Pons (tissue), 1 donor: ENCODE measurements at regions not wholly inside any gene's neighbourhood (a gene's known extent, or its start where the extent isn't known, plus 50 kb on each side); places are given as distances from the start of the nearest gene placed in this dataset.
A peak's percentile ranks its signal among the peaks of the same experiment; 100 is the strongest.
"Not testable (repeated sequence)": the region's sequence is repeated elsewhere in the genome, so short reads cannot be mapped to it uniquely, and the experiment has no call there.

Experiments used
- DNase-seq: peaks from one replicate; pipeline ENCODE4 v3.0.0-alpha.2; 2016; ENCODE audit warnings: low spot score

GRCh38 chr7:47089461-47089860 lies 492.4 kb downstream of the TNS3 start:
- no peak for DNase-seq

DNA sequence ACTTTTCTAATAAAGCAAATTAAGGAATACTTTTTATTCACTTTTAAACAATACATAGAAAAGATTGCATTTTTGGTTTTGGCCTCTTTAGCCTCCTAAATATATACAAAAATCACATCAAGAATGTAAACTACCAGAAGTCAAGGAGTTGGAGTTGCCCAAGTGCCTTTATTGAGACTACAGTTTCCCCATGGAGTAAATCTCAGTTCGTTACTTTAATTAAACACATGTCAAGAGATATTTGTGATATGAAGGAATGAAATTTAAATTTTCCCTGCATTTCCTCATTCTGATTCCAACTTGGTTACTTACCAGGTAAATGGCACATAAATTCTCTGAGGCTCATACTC lies 492.9 kb downstream of the TNS3 start:
- no peak for DNase-seq

GRCh38 chr7:47088329-47089067 lies 493.4 kb downstream of the TNS3 start:
- DNase-seq, result peak; percentile 48

DNA sequence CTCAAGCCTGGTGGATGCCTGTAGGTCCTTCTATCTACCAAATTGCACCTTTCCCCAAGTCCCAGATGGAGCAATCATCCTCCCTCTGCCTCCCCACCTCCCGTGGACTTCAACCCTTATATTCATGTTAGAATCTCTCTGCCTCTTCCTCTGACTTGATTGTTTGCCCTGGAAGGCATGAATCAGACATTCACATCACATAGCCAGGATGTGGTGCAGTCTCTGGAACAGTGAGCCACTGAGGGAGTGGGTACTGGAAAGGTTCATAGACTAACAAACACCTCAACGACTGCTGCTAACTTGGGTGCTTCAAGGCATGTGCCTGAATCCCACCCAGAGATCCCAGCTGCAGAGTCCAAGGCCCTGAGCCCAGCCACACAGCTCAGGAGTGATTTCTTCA lies 494.0 kb downstream of the TNS3 start:
- DNase-seq, result no peak

DNA sequence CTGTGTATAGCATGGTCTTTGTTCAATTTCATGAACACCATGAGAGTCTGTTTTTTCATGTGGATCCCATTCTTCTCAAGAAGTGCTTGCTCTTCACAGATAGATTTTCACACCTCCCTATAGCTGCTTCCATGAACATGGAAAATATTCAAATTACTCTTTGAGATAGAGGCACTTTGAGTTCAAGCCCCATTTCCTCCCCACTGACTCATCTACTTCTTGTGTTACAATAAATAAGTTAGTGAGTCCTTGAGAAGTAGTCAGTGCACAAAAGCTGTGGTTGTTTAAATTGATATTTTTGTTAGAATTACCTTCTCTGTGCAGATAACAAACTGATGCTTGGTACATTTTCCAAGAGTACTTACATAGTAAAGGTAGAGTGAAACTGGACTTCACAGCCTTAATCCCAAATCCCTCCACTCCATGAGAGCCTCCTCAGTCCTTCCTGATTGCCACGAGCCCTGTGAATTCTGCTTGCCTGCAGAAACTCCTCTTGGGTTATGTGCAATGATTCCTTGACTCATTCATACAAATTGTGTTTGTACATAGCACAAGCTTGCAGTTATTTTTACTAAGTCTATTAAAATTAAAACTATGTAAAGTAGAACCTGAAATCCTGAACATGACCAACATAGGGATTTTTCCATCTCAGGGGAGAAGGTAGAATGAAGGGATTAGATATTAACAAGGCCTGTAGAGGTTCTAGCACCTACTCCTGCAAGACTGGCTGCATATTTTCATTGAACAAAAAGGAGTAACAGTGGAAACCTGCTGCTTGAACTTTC lies 496.2 kb downstream of the TNS3 start:
- DNase-seq, result no peak

GRCh38 chr7:47083476-47084250 lies 498.2 kb downstream of the TNS3 start:
- DNase-seq, result no peak

GRCh38 chr7:47080816-47081215 lies 501.1 kb downstream of the TNS3 start:
- no peak for DNase-seq

- DNase-seq, result no peak
Observed at GRCh38 chr7:47078241-47078640, 503.7 kb downstream of the TNS3 start.

- DNase-seq, result no peak
Observed at GRCh38 chr7:47074702-47075153, 507.2 kb downstream of the TNS3 start.

DNA sequence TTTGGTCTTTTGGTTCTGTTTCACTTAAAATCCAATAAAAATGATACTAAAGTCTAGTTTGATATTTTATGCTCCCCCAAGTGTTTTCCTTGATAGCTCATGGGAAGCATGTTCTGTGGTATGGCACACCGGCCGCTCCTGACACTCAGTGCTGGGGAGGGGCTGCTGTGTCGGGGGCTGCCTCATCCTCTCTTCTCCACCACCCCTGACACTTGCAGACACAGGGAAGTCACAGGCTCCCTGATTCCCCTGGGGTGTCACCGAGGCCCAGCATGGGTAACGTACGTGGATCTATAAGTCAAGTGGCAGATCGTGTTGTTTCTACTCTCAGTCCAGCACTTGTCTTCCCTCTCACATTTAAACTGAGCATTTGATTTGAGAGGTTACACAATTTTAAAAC lies 508.6 kb downstream of the TNS3 start:
- DNase-seq, result no peak

DNA sequence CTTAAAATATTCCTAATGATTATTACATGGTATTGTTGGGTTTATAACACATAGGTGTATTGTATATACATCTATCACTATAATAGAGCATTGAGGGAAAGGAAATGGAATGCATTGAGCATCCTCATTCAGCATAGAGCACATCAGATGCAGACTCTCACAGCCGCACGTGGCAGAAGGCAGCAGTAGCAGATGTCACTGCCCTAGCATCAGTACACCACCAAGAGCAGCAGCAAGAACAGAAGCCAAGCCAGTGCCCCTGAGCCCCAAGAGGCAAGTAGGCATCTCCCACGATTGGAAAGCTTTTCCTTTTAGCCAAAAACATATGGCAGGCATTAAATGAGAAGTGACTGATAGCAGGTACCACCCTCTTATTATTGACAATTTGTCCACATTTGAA lies 510.0 kb downstream of the TNS3 start:
- DNase-seq, result no peak

DNA sequence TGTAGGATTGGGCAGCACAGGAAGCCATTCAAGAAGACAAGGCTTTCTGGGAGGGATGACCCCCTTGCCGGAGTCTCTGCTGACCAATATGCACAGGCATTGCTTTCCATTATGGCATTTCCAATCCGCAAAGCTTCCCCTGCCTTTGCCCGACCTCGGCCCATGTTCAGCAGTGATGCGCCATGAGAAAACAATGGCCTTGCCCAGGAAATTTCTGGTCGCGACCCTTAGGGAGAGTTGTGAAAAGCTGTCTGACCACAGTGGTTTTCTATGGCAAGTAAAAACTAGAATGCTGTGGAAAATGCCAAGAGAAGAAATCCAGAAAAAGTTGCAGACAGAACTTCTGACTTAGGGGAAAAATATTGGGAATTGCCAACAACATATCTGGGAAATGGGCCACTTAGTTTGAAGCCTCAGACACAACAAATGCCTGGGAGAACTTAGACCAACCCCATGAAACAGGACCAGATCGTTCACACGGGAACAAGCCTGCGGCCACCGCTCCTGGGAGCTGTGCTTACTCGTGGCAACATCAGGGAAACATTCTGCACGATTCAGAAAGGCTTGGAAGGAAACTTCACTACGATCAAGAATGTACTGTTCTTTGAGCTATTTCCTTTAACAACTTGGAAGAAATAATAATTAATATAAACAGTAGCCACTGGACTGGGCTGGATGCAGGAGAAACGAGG lies 512.4 kb downstream of the TNS3 start:
- no peak for DNase-seq

DNA sequence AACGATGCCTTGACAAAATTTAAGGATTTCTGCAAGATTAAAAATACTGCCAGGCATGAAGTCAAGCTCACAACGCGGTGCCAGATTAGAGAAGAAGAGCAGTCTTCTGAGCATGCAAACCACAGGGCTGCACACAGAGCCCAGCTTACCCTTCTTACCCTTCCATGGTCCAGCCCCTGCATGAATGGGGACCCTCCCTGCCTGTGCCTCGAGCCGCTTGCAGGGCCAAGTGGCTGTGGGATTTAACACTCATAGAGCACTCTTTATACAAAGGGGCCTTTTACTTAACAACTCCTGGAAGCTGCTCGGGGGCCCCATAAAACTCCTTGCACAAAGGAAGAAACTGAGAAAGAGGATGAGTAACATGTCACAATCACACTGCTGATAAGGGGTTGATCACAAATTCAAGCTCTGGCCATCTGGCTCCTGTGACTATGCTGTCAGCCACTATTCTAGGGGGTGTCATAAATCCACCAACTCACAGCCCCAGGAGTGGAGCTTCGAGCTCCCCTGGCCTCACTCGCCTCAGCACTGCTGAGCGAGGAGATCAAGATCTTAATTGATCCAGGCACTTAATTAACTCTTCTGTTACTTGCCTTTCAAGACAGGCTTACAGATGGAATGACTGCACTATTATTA lies 514.8 kb downstream of the TNS3 start:
- DNase-seq, result no peak

- no peak for DNase-seq
Observed at GRCh38 chr7:47056731-47057130, 525.2 kb downstream of the TNS3 start.

DNA sequence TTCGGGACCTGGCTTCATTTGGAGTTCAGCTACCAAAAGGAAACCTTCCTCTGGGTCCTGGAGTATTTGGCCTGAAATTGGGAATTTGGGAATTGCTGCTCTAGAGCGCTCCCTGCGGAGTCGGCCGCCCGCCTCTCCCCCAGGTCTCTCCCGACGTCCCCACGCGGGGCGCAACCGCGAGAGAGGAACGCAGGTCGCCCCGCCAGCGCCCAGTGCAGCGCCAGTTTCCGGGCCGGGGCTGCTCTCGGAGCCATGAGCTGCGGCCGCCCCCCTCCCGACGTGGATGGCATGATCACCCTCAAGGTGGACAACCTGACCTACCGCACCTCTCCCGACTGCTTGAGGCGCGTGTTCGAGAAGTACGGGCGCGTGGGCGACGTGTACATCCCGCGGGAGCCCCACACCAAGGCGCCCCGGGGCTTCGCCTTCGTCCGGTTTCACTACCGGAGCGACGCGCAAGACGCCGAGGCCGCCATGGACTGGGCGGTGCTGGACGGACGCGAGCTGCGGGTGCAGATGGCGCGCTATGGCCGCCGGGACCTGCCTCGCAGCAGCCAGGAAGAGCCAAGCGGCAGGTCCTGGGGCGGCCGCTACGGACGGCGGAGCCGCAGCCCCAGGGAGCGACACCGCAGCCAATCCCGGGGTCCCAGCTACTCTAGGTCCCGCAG lies 529.2 kb downstream of the TNS3 start:
- DNase-seq, result not testable (repeated sequence)

DNA sequence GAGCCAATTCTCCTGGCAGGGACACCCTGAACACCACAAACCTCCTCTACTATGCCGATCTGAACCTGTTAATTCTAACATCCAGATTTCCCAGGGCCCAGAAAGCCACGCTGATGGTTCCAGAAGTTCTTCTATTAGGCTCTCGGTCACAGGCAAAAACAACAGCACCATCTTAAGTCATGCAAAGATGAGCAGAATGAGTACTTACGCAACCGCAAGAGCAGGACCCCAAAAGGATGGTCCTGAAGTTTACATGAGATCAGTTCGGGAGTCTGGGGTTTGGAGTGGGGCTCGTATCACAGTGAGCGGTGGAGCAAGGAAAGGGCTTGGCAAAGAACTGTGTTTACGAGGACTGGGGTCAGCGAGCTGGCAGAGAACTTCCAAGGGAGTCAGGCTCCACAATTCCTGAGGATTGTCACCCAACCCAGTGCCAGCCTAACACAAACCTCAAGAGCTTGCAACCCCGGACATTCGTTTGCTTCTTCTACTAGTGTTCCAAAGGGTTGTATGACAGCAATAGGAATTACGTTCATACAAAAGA lies 532.6 kb downstream of the TNS3 start:
- DNase-seq, result no peak

DNA sequence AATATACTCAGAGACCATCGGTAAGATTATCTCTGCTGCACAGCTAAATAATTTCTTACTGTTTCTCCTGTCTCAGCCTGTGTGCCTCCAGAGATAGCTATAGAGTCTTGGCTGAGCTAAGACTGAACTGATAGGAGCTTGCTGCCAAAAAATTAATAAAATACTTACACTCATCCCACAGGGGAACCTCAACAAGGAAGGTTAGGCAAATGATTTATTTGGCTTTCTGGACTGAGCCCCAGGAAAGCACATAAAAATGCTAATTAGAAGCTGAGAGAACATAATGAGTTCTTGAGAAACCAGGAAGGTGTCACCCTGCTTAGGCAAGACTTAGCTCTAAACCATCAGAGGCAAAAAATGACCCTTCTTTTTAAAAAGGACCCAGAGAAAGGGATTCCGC lies 534.5 kb downstream of the TNS3 start:
- DNase-seq, result peak; percentile 19

- no peak for DNase-seq
Observed at GRCh38 chr7:47046949-47047348, 535.0 kb downstream of the TNS3 start.

DNA sequence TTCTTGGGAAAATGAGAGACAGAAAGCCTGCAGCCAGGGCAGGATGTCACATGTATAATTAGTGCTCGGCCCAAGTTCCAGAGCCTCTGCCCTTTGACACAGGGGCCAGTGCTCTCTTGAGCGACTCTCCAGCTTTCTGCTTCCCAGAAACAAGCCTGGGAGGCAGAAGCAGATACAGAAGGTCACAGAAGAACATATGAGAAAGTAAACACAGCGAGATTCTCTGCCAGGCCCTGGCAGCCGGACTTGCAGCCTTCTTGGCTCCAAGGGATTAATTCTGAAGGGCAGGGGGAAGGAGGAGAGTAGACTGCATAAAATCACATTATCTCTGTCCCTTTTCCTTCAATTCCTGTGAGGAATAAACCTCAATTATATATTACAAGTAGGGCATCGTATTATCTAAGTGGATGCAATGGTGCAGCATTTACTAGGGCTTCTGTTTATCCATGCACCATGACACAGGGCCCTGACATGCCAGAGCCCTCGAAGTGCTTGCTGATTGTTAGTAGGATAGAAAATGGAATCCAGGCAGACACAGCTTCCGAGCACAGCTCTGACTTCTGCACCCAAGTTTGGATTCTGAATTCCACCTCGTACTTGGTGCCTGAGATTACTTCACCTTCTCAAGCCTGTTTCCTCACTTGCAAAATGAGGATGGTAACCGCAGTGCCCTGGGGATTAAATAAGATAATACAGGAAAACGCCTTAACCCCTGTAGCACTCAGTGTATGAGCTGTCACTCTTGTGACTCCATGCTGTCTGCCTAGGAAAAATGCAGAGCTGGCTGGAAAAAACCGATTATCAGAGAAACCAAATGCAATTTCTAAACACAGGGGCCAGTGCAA lies 536.5 kb downstream of the TNS3 start:
- peak; percentile 9 for DNase-seq

DNA sequence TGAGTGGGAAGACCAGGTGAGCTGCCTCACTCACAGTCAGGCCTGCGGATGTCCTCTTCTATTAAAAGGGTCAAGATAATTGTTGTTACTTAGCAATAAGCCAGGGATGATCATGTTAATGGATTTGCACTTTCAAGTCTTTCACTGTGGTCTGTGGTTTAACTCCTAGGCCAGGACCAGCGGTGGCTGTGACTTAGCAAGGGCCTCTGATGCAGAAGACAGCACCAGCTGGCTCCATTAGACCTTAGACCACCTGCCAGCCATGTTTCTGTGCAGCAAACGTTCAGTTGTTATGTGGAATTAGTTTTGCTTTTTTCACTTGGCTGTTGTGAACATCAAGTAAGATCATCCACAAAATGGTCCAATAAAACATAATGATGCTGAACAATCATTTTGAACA lies 537.3 kb downstream of the TNS3 start:
- no peak for DNase-seq
